GM12875 (cell line): ENCODE measurements at regions not wholly inside any gene's neighbourhood (a gene's known extent, or its start where the extent isn't known, plus 50 kb on each side); places are given as distances from the start of the nearest gene placed in this dataset.

Experiments used
- H3K4me3 ChIP-seq: one replicate; pipeline ENCODE4 v1.5.1; 2011; ENCODE audit warnings: low read depth, low read length, control low read depth
- CTCF ChIP-seq: IDR thresholded peaks from 2 replicates; pipeline ENCODE4 v1.5.1; 2011; ENCODE audit warnings: low read depth, mild to moderate bottlenecking, control low read depth, inconsistent platforms, low read length, moderate library complexity, borderline replicate concordance; ENCODE audit not compliant: insufficient read depth

DNA sequence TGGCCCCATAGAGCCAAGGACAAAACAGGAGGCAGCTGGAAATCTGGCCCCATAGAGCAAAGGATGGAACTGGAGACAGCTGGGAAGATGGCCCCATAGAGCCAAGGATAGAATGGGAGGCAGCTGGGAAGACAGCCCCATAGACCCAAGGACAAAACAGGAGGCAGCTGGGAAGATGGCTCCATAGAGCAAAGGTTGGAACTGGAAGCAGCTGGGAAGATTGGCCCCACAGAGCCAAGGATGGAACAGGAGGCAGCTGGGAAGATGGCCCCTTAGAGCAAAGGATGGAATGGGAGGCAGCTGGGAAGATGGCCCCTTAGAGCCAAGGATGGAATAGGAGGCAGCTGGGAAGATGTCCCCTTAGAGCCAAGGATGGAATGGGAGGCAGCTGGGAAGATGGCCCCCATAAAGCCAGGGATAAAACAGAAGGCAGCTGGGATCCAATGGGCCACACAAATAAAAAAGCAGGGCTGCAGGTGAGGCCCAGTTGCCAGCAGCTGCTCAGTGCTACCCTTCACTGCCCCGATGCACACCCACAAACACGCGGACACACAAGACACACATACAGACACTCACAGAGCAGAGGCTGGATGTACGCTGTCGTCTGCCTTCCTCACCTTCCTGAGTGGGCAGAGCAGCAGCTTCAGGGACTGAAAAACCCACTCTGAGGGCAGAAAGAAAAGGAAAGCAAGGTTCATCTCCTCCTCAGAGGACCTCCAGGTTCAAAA, 505.4 kb upstream of the MYT1L start:
- TF ChIP-seq CTCF = no peak
- no peak overlapping the region for H3K4me3 ChIP-seq

GRCh38 chr2:2834516-2835254, 503.6 kb upstream of the MYT1L start:
- no peak for TF ChIP-seq CTCF
- H3K4me3 ChIP-seq = no peak overlapping the region

- TF ChIP-seq CTCF = no peak
- H3K4me3 ChIP-seq = no peak overlapping the region
Observed at GRCh38 chr2:2834105-2834504, 503.0 kb upstream of the MYT1L start.

DNA sequence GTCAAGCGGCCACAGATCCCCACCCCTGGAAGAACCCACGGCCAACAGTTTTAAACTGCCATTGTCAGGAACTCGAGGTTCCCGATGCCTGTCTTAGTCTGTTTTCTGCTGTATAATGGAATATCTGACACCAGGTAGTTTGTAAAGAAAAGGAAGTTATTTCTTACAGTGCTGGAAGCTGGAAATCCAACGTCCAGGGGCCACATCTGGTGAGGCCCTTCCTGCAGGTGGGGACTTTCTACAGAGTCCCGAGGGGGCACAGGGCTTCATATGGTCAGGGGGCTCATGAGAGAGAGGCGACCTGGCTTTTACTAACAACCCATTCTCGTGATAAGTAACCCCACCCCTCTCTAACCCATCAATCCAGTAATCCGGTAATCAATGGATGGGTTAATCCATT, 501.6 kb upstream of the MYT1L start:
- H3K4me3 ChIP-seq = no peak overlapping the region
- TF ChIP-seq CTCF = no peak

DNA sequence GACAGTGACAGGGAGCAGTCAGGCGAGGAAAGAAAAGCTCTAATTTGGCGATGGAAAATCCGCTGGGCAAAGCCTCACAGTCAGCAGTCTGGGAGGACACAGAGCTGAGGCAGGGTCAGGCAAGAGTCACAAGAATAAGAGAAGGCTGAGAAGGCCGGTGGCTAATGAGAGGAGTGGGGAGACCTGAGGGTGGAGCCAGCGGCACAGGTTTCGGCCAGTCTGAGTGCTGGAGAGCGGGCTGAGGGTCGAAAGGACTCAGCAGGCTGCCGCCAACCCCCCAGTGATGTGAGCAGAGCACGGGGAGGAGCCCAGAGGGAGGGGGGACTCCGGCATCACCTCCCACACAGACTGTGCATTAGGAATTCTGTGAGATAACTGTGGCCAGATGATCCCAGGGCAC, 500.6 kb upstream of the MYT1L start:
- no peak for TF ChIP-seq CTCF
- H3K4me3 ChIP-seq = no peak overlapping the region

- no peak for TF ChIP-seq CTCF
- no peak overlapping the region for H3K4me3 ChIP-seq
Observed at GRCh38 chr2:2830576-2830975, 499.5 kb upstream of the MYT1L start.
